Esophagus muscularis mucosa (tissue), 4 donors: ENCODE measurements at regions not wholly inside any gene's neighbourhood (a gene's known extent, or its start where the extent isn't known, plus 50 kb on each side); places are given as distances from the start of the nearest gene placed in this dataset.

Experiments
- DNase-seq: peaks from one replicate; pipeline ENCODE4 v3.0.0-alpha.2; 2017; ENCODE audit errors: extremely low spot score
- H3K27ac ChIP-seq, 4 donors: fragments of 200-600 bp; sonication (generic); replicated peaks in 1 of 4; 1 replicate in 3 of 4; 2 replicates in 1 of 4; pipeline ENCODE4 v1.5.1; 2016 to 2019; ENCODE audit warnings: mild to moderate bottlenecking in 1 of 4
- H3K27me3 ChIP-seq, 4 donors: fragments of 200-600 bp; sonication (generic); one replicate each; pipeline versions ENCODE4 v1.5.1 to v1.6.0; 2016 to 2019
- H3K36me3 ChIP-seq, 4 donors: fragments of 200-600 bp; sonication (generic); one replicate each; pipeline ENCODE4 v1.5.1; 2016 to 2019
- H3K4me1 ChIP-seq, 4 donors: fragments of 200-600 bp; sonication (generic); one replicate each; pipeline ENCODE4 v1.5.1; 2016 to 2019
- H3K4me3 ChIP-seq, 4 donors: fragments of 200-600 bp; sonication (generic); 1 replicate in 2 of 4; 2 replicates in 2 of 4; pipeline ENCODE4 v1.5.1; 2016 to 2019; ENCODE audit warnings: mild to moderate bottlenecking in 4 of 4, moderate library complexity in 1 of 4
- H3K9me3 ChIP-seq, 4 donors: fragments of 200-600 bp; sonication (generic); 1 replicate in 3 of 4; 2 replicates in 1 of 4; pipeline ENCODE4 v1.5.1; 2016 to 2019
- EP300 ChIP-seq: sonication (generic); formaldehyde crosslinking; IDR thresholded peaks from one replicate; pipeline ENCODE4 v1.6.1; 2017; ENCODE audit warnings: antibody characterized with exemption
- POLR2A ChIP-seq: fragments of 450-650 bp; IDR thresholded peaks from one replicate; pipeline ENCODE4 v1.6.1; 2017; ENCODE audit warnings: antibody characterized with exemption, moderate library complexity, mild to moderate bottlenecking, low read depth
- POLR2AphosphoS5 ChIP-seq, 2 donors: sonication (generic); formaldehyde crosslinking; IDR thresholded peaks; one replicate each; pipeline ENCODE4 v1.6.1; 2017; ENCODE audit warnings: antibody characterized with exemption in 2 of 2
- WGBS: methylation state at CpG from one replicate; pipeline ENCODE4 v1.1.5; 2018; 5-methylcytosine and 5-hydroxymethylcytosine counted together
- intact Hi-C: fragments of 100-400 bp; cut with DNase I; formaldehyde crosslinking; loops from one replicate; pipeline ENCODE4 v1.15.1; 2023
- TF ChIP-seq, protein P1 (sequence below), 3 experiments: fragments of 200-600 bp in 2 of 3; fragments of 450-650 bp in 1 of 3; sonication (generic) in 2 of 3; IDR thresholded peaks; one replicate each; pipeline ENCODE4 v1.5.1; 2017 to 2019; ENCODE audit warnings: antibody characterized with exemption in 3 of 3, mild to moderate bottlenecking in 2 of 3, moderate library complexity in 1 of 3

GRCh38 chr2:121818546-121818945 lies 63.1 kb downstream of the TSN start:
- H3K9me3 ChIP-seq = peaks cover 0 to 14% (median 0%) of the 10 kb centered on the region in 4 donors
- WGBS = 89% methylated on average over 1 of the region's 1 CpG
- intact Hi-C loops = no loop called here

DNA sequence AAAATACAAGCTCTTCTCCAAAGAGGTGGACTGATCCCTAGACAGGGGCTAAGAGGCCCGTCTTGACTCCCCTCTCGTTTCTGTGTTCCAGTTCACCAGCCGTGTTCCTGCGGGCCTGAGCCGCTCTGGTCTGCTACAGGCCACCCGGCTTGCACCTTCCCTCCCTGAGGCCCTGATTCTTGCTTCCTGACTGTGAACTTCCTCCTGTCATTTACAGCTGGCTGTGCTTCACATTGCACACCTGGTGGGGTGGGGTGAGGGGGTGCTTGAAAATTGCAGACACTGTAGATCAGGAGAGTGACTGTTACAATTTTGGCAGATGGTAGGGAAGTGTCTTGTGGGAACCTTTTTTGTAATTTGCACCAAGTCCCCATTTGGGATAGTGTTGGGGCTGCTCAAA lies 64.4 kb downstream of the TSN start:
- Histone ChIP-seq H3K27ac (no peak overlapping the region), H3K4me3 (no peak overlapping the region), H3K4me1 (no peaks in the 10 kb centered on the region), H3K36me3 (no peaks in the 10 kb centered on the region), H3K9me3 (peaks cover 0 to 14% (median 0%) of the 10 kb centered on the region in 4 donors), H3K27me3 (no peaks in the 10 kb centered on the region)
- no peak for DNase-seq
- intact Hi-C loops = no loop called here
- WGBS = 90% methylated on average over 6 of the region's 6 CpGs
- no peak for TF ChIP-seq POLR2AphosphoS5 (IDR thresholded peaks at IDR 0.05)
- TF ChIP-seq EP300 = no peak
- TF ChIP-seq POLR2A = no peak
- TF ChIP-seq, protein P1, sequence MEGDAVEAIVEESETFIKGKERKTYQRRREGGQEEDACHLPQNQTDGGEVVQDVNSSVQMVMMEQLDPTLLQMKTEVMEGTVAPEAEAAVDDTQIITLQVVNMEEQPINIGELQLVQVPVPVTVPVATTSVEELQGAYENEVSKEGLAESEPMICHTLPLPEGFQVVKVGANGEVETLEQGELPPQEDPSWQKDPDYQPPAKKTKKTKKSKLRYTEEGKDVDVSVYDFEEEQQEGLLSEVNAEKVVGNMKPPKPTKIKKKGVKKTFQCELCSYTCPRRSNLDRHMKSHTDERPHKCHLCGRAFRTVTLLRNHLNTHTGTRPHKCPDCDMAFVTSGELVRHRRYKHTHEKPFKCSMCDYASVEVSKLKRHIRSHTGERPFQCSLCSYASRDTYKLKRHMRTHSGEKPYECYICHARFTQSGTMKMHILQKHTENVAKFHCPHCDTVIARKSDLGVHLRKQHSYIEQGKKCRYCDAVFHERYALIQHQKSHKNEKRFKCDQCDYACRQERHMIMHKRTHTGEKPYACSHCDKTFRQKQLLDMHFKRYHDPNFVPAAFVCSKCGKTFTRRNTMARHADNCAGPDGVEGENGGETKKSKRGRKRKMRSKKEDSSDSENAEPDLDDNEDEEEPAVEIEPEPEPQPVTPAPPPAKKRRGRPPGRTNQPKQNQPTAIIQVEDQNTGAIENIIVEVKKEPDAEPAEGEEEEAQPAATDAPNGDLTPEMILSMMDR (IDR thresholded peaks at IDR 0.05) = no peak

More at GRCh38 chr2:121818546-121818945, 63.1 kb downstream of the TSN start:
- Histone ChIP-seq H3K4me3 (no peak overlapping the region), H3K27ac (no peak overlapping the region), H3K36me3 (no peaks in the 10 kb centered on the region), H3K4me1 (no peaks in the 10 kb centered on the region), H3K27me3 (no peaks in the 10 kb centered on the region)
- no peak for DNase-seq
- no peak for TF ChIP-seq POLR2A
- TF ChIP-seq POLR2AphosphoS5 (IDR thresholded peaks at IDR 0.05) = no peak
- TF ChIP-seq, protein P1 (IDR thresholded peaks at IDR 0.05) = no peak
- no peak for TF ChIP-seq EP300

DNA sequence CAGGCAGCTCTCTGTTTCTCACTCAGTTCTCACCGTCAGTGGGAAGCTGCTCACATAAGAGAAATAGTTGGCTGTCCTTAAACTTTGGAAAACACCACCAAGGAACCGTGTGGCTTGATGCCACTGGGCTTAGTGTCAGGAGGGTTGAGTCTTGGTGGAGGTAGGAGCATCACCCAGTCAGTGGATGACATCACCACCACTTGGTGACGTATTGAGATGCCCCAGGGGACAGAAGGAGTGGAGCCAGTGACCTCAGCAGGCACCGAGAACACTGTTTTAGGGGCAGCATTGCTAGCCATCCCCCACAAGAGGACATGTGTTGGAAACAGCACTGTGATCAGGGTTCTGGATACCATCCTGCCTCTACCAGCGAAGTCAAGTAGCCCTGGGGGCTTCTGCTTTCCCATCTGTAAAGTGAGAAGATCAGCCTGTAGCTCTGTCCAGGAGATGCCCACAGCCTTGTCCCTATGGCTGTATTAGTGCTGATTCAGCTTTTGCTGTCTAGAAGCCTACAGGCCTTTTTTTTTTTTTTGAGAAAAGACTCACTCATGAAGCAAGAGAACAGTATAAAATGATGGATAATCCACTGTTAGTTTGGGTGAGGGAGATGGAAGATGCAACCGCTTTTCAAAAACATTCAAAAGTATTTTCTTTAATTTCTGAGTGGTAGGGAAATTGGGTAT lies 66.2 kb downstream of the TSN start:
- no peak overlapping the region for H3K27ac ChIP-seq
- peaks cover 0 to 14% (median 0%) of the 10 kb centered on the region in 4 donors for H3K9me3 ChIP-seq
- TF ChIP-seq, protein P1 (IDR thresholded peaks at IDR 0.05) = no peak
- TF ChIP-seq EP300 = no peak
- TF ChIP-seq POLR2A = no peak
- no peak for TF ChIP-seq POLR2AphosphoS5 (IDR thresholded peaks at IDR 0.05)
- DNase-seq = no peak
- WGBS = 76% methylated on average over 6 of the region's 6 CpGs
- H3K36me3 ChIP-seq = no peaks in the 10 kb centered on the region
- H3K4me3 ChIP-seq = no peak overlapping the region
- H3K4me1 ChIP-seq = no peaks in the 10 kb centered on the region
- intact Hi-C loops = no loop called here
- H3K27me3 ChIP-seq = no peaks in the 10 kb centered on the region

GRCh38 chr2:121824264-121824663 lies 68.8 kb downstream of the TSN start:
- H3K9me3 ChIP-seq = peaks cover 0 to 6% (median 0%) of the 10 kb centered on the region in 4 donors
- H3K4me3 ChIP-seq = no peak overlapping the region
- WGBS = 88% methylated on average over 4 of the region's 4 CpGs
- no peak for DNase-seq
- no peaks in the 10 kb centered on the region for H3K27me3 ChIP-seq
- intact Hi-C loops = no loop called here
- no peaks in the 10 kb centered on the region for H3K36me3 ChIP-seq
- TF ChIP-seq POLR2AphosphoS5 (IDR thresholded peaks at IDR 0.05) = no peak
- TF ChIP-seq EP300 = no peak
- TF ChIP-seq POLR2A = no peak
- TF ChIP-seq, protein P1 (IDR thresholded peaks at IDR 0.05) = no peak
- H3K4me1 ChIP-seq = peaks cover 0 to 17% (median 3%) of the 10 kb centered on the region in 4 donors
- H3K27ac ChIP-seq = no peak overlapping the region
